IMR-90 (cell line): ENCODE measurements at regions not wholly inside any gene's neighbourhood (a gene's known extent, or its start where the extent isn't known, plus 50 kb on each side); places are given as distances from the start of the nearest gene placed in this dataset.

Experiments used
- ATAC-seq: fragments of 200-7000 bp; cut with Tn5 transposase; 2 replicates; pipeline ENCODE4 v1.9.1; 2020; ENCODE audit warnings: low read depth, mild to moderate bottlenecking, moderate library complexity
- BruUV-seq: library from RNA; stranded (reverse); fragments of 400-500 nt; replicated peaks from 2 replicates; lab custom pipeline; 2021; lab: Mats Ljungman, UMichigan
- CTCF ChIA-PET: fragments of 300-600 bp; formaldehyde crosslinking; extraction: SDS; loops from one replicate; lab custom pipeline; 2021; ENCODE audit warnings: antibody characterized with exemption; lab: Yijun Ruan, JAX
- POLR2A ChIA-PET: fragments of 300-600 bp; sonication (Branson Sonifier 250); formaldehyde crosslinking; loops from one replicate; lab custom pipeline; 2022; ENCODE audit warnings: antibody characterized with exemption; ENCODE audit not compliant: unreplicated experiment; lab: Charles Lee
- DNase-seq: peaks from one replicate; pipeline ENCODE4 v3.0.0; 2013
- H2AFZ ChIP-seq: replicated peaks from 2 replicates; pipeline ENCODE3; 2013; ENCODE audit warnings: low read length, mild to moderate bottlenecking; ENCODE audit not compliant: poor library complexity
- H2AK5ac ChIP-seq: 2 replicates; pipeline ENCODE4 v1.6.1; 2013; ENCODE audit warnings: low read depth, low read length, inconsistent platforms
- H2AK9ac ChIP-seq: replicated peaks from 2 replicates; pipeline ENCODE3; 2013; ENCODE audit warnings: mild to moderate bottlenecking, low read depth, low read length, moderate library complexity; ENCODE audit not compliant: poor library complexity
- H2BK120ac ChIP-seq: 2 replicates; pipeline ENCODE4 v1.6.1; 2013; ENCODE audit warnings: low read depth, low read length, inconsistent platforms
- H2BK15ac ChIP-seq: 3 replicates; pipeline ENCODE4 v1.6.1; 2013; ENCODE audit warnings: low read depth, low read length, inconsistent platforms
- H2BK20ac ChIP-seq: 2 replicates; pipeline ENCODE4 v1.6.1; 2013; ENCODE audit warnings: low read depth, mild to moderate bottlenecking, inconsistent platforms, low read length, moderate library complexity
- H2BK5ac ChIP-seq: 2 replicates; pipeline ENCODE4 v1.6.1; 2013; ENCODE audit warnings: mild to moderate bottlenecking, low read depth, low read length, inconsistent platforms; ENCODE audit not compliant: poor library complexity, severe bottlenecking
- H3K14ac ChIP-seq: replicated peaks from 2 replicates; pipeline ENCODE4 v1.6.1; 2013; ENCODE audit warnings: low read depth, low read length, inconsistent platforms
- H3K18ac ChIP-seq: 2 replicates; pipeline ENCODE4 v1.6.1; 2013; ENCODE audit warnings: low read depth, low read length, control low read depth
- H3K23ac ChIP-seq: 2 replicates; pipeline ENCODE4 v1.6.1; 2013; ENCODE audit warnings: low read depth, low read length, inconsistent platforms
- H3K27ac ChIP-seq: 2 replicates; pipeline ENCODE4 v1.5.1; 2013; ENCODE audit warnings: mild to moderate bottlenecking, control low read depth, low read length; ENCODE audit not compliant: insufficient read depth
- H3K27me3 ChIP-seq: 2 replicates; pipeline ENCODE4 v1.6.1; 2013; ENCODE audit warnings: low read length; ENCODE audit not compliant: control insufficient read depth, insufficient read depth
- H3K36me3 ChIP-seq: 2 replicates; pipeline ENCODE4 v1.6.1; 2013; ENCODE audit warnings: low read length, mixed read lengths; ENCODE audit not compliant: control insufficient read depth, insufficient read depth
- H3K4ac ChIP-seq: 2 replicates; pipeline ENCODE4 v1.6.1; 2013; ENCODE audit warnings: low read depth, low read length, inconsistent platforms
- H3K4me1 ChIP-seq: 2 replicates; pipeline ENCODE4 v1.6.1; 2013; ENCODE audit warnings: low read length, mixed read lengths; ENCODE audit not compliant: control insufficient read depth, insufficient read depth
- H3K4me2 ChIP-seq: 2 replicates; pipeline ENCODE4 v1.6.1; 2013; ENCODE audit warnings: low read depth, mild to moderate bottlenecking, control low read depth, low read length, moderate library complexity
- H3K4me3 ChIP-seq: 2 replicates; pipeline ENCODE4 v1.5.1; 2013; ENCODE audit warnings: low read depth, mild to moderate bottlenecking, control low read depth, low read length, moderate library complexity; ENCODE audit not compliant: insufficient read depth
- H3K56ac ChIP-seq: 2 replicates; pipeline ENCODE4 v1.6.1; 2013; ENCODE audit warnings: low read length, inconsistent platforms; ENCODE audit not compliant: insufficient read depth; ENCODE audit errors: extremely low read depth
- H3K79me1 ChIP-seq, 2 experiments: 2 replicates each; pipeline ENCODE4 v1.6.1; 2013; ENCODE audit warnings: low read length in 2 of 2, inconsistent platforms in 1 of 2, low read depth in 1 of 2
- H3K9ac ChIP-seq: 2 replicates; pipeline ENCODE4 v1.6.1; 2013; ENCODE audit warnings: low read depth, low read length, control low read depth
- H3K9me1 ChIP-seq: 2 replicates; pipeline ENCODE4 v1.6.1; 2013; ENCODE audit warnings: low read length, inconsistent platforms; ENCODE audit not compliant: insufficient read depth
- H3K9me3 ChIP-seq: 2 replicates; pipeline ENCODE4 v1.6.1; 2013; ENCODE audit warnings: low read length; ENCODE audit not compliant: control insufficient read depth, insufficient read depth
- H4K20me1 ChIP-seq: 2 replicates; pipeline ENCODE4 v1.6.1; 2013; ENCODE audit warnings: low read length, inconsistent platforms; ENCODE audit not compliant: insufficient read depth
- H4K5ac ChIP-seq: 2 replicates; pipeline ENCODE4 v1.6.1; 2013; ENCODE audit warnings: mild to moderate bottlenecking, low read depth, low read length, control low read depth
- H4K8ac ChIP-seq, 2 experiments: 2 replicates each; pipeline ENCODE4 v1.6.1; 2013; ENCODE audit warnings: low read depth in 2 of 2, low read length in 2 of 2, control low read depth in 1 of 2, inconsistent platforms in 1 of 2
- H4K91ac ChIP-seq: 2 replicates; pipeline ENCODE4 v1.6.1; 2013; ENCODE audit warnings: low read depth, low read length, inconsistent platforms; ENCODE audit not compliant: insufficient read depth
- BHLHE40 ChIP-seq: fragments of 150-350 bp; IDR thresholded peaks from 2 replicates; pipeline ENCODE4 v1.6.1; 2016; ENCODE audit warnings: mild to moderate bottlenecking, low read depth, low read length
- CEBPB ChIP-seq: IDR thresholded peaks from 2 replicates; pipeline ENCODE4 v1.6.1; 2012; ENCODE audit warnings: low read depth, low read length, improper control_type of control experiment
- CHD1 ChIP-seq: IDR thresholded peaks from 2 replicates; pipeline ENCODE4 v1.6.1; 2012; ENCODE audit warnings: low read depth, low read length, improper control_type of control experiment
- CTCF ChIP-seq: conservative IDR thresholded peaks from 2 replicates; pipeline ENCODE4 v1.5.1; 2012; ENCODE audit warnings: mild to moderate bottlenecking, low read depth, low read length, improper control_type of control experiment
- ELK1 ChIP-seq: fragments of 150-350 bp; IDR thresholded peaks from 2 replicates; pipeline ENCODE4 v1.6.1; 2016; ENCODE audit warnings: low read depth, mild to moderate bottlenecking, low read length, moderate library complexity, borderline replicate concordance
- FOS ChIP-seq: fragments of 150-350 bp; IDR thresholded peaks from 2 replicates; pipeline ENCODE4 v1.6.1; 2016; ENCODE audit warnings: low read depth, low read length
- MAFK ChIP-seq: IDR thresholded peaks from 2 replicates; pipeline ENCODE4 v1.6.1; 2012; ENCODE audit warnings: low read depth, low read length, improper control_type of control experiment
- MAZ ChIP-seq: IDR thresholded peaks from 2 replicates; pipeline ENCODE4 v1.6.1; 2012; ENCODE audit warnings: low read depth, mild to moderate bottlenecking, low read length, improper control_type of control experiment, moderate library complexity, borderline replicate concordance
- MXI1 ChIP-seq: IDR thresholded peaks from 2 replicates; pipeline ENCODE4 v1.6.1; 2012; ENCODE audit warnings: low read depth, mild to moderate bottlenecking, low read length, moderate library complexity, borderline replicate concordance
- NFE2L2 ChIP-seq: fragments of 150-350 bp; IDR thresholded peaks from 2 replicates; pipeline ENCODE4 v1.6.1; 2016; ENCODE audit warnings: low read depth, mild to moderate bottlenecking, low read length
- POLR2A ChIP-seq: IDR thresholded peaks from 2 replicates; pipeline ENCODE4 v1.6.1; 2012; ENCODE audit warnings: mild to moderate bottlenecking, low read depth, low read length
- RAD21 ChIP-seq: IDR thresholded peaks from 2 replicates; pipeline ENCODE4 v1.6.1; 2012; ENCODE audit warnings: low read length, improper control_type of control experiment
- RCOR1 ChIP-seq: IDR thresholded peaks from 2 replicates; pipeline ENCODE4 v1.6.1; 2012; ENCODE audit warnings: mild to moderate bottlenecking, low read length, improper control_type of control experiment; ENCODE audit not compliant: insufficient replicate concordance
- RFX5 ChIP-seq: IDR thresholded peaks from 2 replicates; pipeline ENCODE4 v1.8.0; 2012; ENCODE audit warnings: low read depth, mild to moderate bottlenecking, low read length, moderate library complexity
- SMC3 ChIP-seq: fragments of 150-350 bp; IDR thresholded peaks from 2 replicates; pipeline ENCODE4 v1.6.1; 2016; ENCODE audit warnings: low read depth, mild to moderate bottlenecking, antibody characterized with exemption, low read length, moderate library complexity
- USF2 ChIP-seq: fragments of 150-350 bp; IDR thresholded peaks from 2 replicates; pipeline ENCODE4 v1.6.1; 2017; ENCODE audit warnings: mild to moderate bottlenecking, antibody characterized with exemption, low read length, low read depth
- WGBS, 2 experiments: methylation state at CpG; one replicate each; pipeline versions ENCODE4 v1.1.5 to v1.1.7; 2013; ENCODE audit warnings: missing lambda C conversion rate in 2 of 2; ENCODE audit not compliant: insufficient read length in 1 of 2; ENCODE audit errors: extremely low coverage in 2 of 2; 5-methylcytosine and 5-hydroxymethylcytosine counted together
- dilution Hi-C: fragments of 300-500 bp; cut with HindIII; formaldehyde crosslinking; loops from one replicate; pipeline ENCODE4 v1.14.3; 2018; ENCODE audit warnings: low sequenced_read_pairs; ENCODE audit not compliant: unreplicated experiment
- in situ Hi-C: fragments of 300-500 bp; cut with MboI; formaldehyde crosslinking; loops from 3 replicates; pipeline ENCODE4 v1.14.3; 2019; ENCODE audit warnings: low sequenced_read_pairs, inconsistent platforms, mixed read lengths
- intact Hi-C: fragments of 100-400 bp; cut with micrococcal nuclease; formaldehyde crosslinking; loops from 2 replicates; pipeline ENCODE4 v1.10.0; 2022

- no peaks in the 10 kb centered on the region for H3K4me1 ChIP-seq
- no peak overlapping the region for H2BK120ac ChIP-seq
- no peaks in the 10 kb centered on the region for H3K9me3 ChIP-seq
- H2BK5ac ChIP-seq = peak overlapping the region; percentile 61
- H3K27me3 ChIP-seq = no peaks in the 10 kb centered on the region
- no TSS peak for BruUV-seq
- no peak overlapping the region for H2AK9ac ChIP-seq
- TF ChIP-seq RCOR1 = no peak
- TF ChIP-seq ELK1 = no peak
- no peak for TF ChIP-seq MAZ
- no peak for TF ChIP-seq SMC3
- TF ChIP-seq NFE2L2 = no peak
- no peak for TF ChIP-seq MXI1
- no peak for TF ChIP-seq CEBPB
- no peak for TF ChIP-seq BHLHE40
- no peak for TF ChIP-seq MAFK
- TF ChIP-seq CTCF = no peak
- TF ChIP-seq CHD1 = no peak
- no peak for TF ChIP-seq POLR2A
- TF ChIP-seq FOS = no peak
- TF ChIP-seq USF2 = no peak
- TF ChIP-seq RAD21 = no peak
- no peak for TF ChIP-seq RFX5
- no peak overlapping the region for H3K56ac ChIP-seq
- no peak overlapping the region for H3K4me3 ChIP-seq
- CTCF ChIA-PET = no interaction called here
- intact Hi-C loops (loop anchor here (5.0 kb wide), 1 partner anchor 75 kb away; no protein-coding TSS in a partner anchor), dilution Hi-C loops (no loop called here), in situ Hi-C loops (no loop called here)
- H3K36me3 ChIP-seq = no peaks in the 10 kb centered on the region
- no peak overlapping the region for H3K18ac ChIP-seq
- no peak overlapping the region for H3K4me2 ChIP-seq
- H4K5ac ChIP-seq = no peak overlapping the region
- H3K9ac ChIP-seq = no peak overlapping the region
- H3K23ac ChIP-seq = no peak overlapping the region
- POLR2A ChIA-PET = no interaction called here
- H3K4ac ChIP-seq = no peak overlapping the region
- no peak overlapping the region for H4K8ac ChIP-seq
- 92% methylated on average over 4 of the region's 4 CpGs; no CpG with 5 or more reads in 1 of the 2 experiments for WGBS, 2 experiments
- no peak overlapping the region for H3K27ac ChIP-seq
- H2AFZ ChIP-seq = no peak overlapping the region
- no peak overlapping the region for H2BK15ac ChIP-seq
- no peak overlapping the region for H3K14ac ChIP-seq
- H4K20me1 ChIP-seq = no peaks in the 10 kb centered on the region
- no peak overlapping the region for H2BK20ac ChIP-seq
- H2AK5ac ChIP-seq = peak overlapping the region; percentile 39; the same call in 1 of the 2 replicates
- no peak; the same call in 1 of the 2 replicates for ATAC-seq
- peaks cover 4 to 14% of the 10 kb centered on the region in 2 experiments; a peak in 2 of 4 replicates for H3K79me1 ChIP-seq
- H4K91ac ChIP-seq = no peak overlapping the region
- no peaks in the 10 kb centered on the region for H3K9me1 ChIP-seq
- DNase-seq = no peak
Observed at GRCh38 chr21:14057313-14057712, 153.4 kb downstream of the LIPI start.
